Right lobe of liver (tissue), 6 donors: ENCODE measurements at regions not wholly inside any gene's neighbourhood (a gene's known extent, or its start where the extent isn't known, plus 50 kb on each side); places are given as distances from the start of the nearest gene placed in this dataset.

Experiments
- ATAC-seq, 4 donors: fragments of 200-7000 bp; cut with Tn5 transposase; one replicate each; pipeline ENCODE4 v1.9.1; 2020; ENCODE audit warnings: mild to moderate bottlenecking in 4 of 4, moderate library complexity in 4 of 4
- DNase-seq, 3 donors: peaks; one replicate each; pipeline ENCODE4 v3.0.0-alpha.2; 2020
- H3K27ac ChIP-seq, 3 donors: fragments of 200-600 bp; one replicate each; pipeline ENCODE4 v1.8.0; 2022
- H3K27me3 ChIP-seq, 2 donors: fragments of 200-600 bp; one replicate each; pipeline ENCODE4 v1.8.0; 2022
- H3K36me3 ChIP-seq, 4 donors: fragments of 200-600 bp; sonication (generic) in 1 of 4; one replicate each; pipeline versions ENCODE4 v1.5.1 to v1.8.0; 2017 to 2022; ENCODE audit warnings: control low read depth in 1 of 4
- H3K4me1 ChIP-seq, 4 donors: fragments of 200-600 bp; sonication (generic) in 1 of 4; one replicate each; pipeline versions ENCODE4 v1.5.1 to v1.8.0; 2017 to 2022; ENCODE audit warnings: control low read depth in 1 of 4
- H3K4me3 ChIP-seq, 3 donors: fragments of 200-600 bp; one replicate each; pipeline ENCODE4 v1.8.0; 2022
- H3K9me3 ChIP-seq, 4 donors: fragments of 200-600 bp; sonication (generic) in 1 of 4; one replicate each; pipeline versions ENCODE4 v1.5.1 to v1.8.0; 2017 to 2022; ENCODE audit warnings: control low read depth in 1 of 4
- CTCF ChIP-seq, 4 donors: fragments of 200-600 bp in 3 of 4; fragments of 450-650 bp in 1 of 4; IDR thresholded peaks; one replicate each; pipeline versions ENCODE4 v1.5.1 to v1.8.0; 2016 to 2022; ENCODE audit warnings: antibody characterized with exemption in 4 of 4, mild to moderate bottlenecking in 2 of 4
- POLR2A ChIP-seq: fragments of 450-650 bp; IDR thresholded peaks from one replicate; pipeline ENCODE4 v1.6.1; 2017; ENCODE audit warnings: antibody characterized with exemption, mild to moderate bottlenecking
- WGBS: methylation state at CpG from one replicate; pipeline ENCODE4 v1.1.6; 2018; ENCODE audit warnings: low coverage, low lambda C conversion rate; ENCODE audit not compliant: insufficient coverage; ENCODE audit errors: missing lambda C conversion rate; 5-methylcytosine and 5-hydroxymethylcytosine counted together
- intact Hi-C, 2 donors: fragments of 100-400 bp; cut with DNase I; formaldehyde crosslinking; loops; one replicate each; pipeline versions ENCODE4 v1.11.2 to v1.14.1; 2022
- donor health status: DM: no; HTN: yes; CAD: no.
- donor health status: DM: no; HTN: no; CAD: no.
- donor health status: DM: no; HTN: no; CAD: no.
- donor health status: DM: no; HTN: yes; CAD: no.
- donor health status: DM: no; HTN: yes; CAD: no.

GRCh38 chr14:105847400-105847799 lies 321.0 kb downstream of the TMEM121 start:
- Histone ChIP-seq H3K9me3 (no peaks in the 10 kb centered on the region), H3K4me1 (no peaks in the 10 kb centered on the region), H3K4me3 (no peak overlapping the region), H3K27me3 (no peaks in the 10 kb centered on the region), H3K27ac (no peak overlapping the region), H3K36me3 (no peaks in the 10 kb centered on the region)
- intact Hi-C loops = no loop called here
- ATAC-seq (no peak), DNase-seq (no peak)
- WGBS = 75% methylated on average over 7 of the region's 14 CpGs
- TF ChIP-seq CTCF (IDR thresholded peaks at IDR 0.05) (no peak), POLR2A (no peak)

GRCh38 chr14:105848570-105848969 lies 322.2 kb downstream of the TMEM121 start:
- 20% methylated on average over 1 of the region's 2 CpGs for whole genome bisulfite sequencing
- intact Hi-C loops = no loop called here
- Histone ChIP-seq H3K4me3 (no peak overlapping the region), H3K36me3 (no peaks in the 10 kb centered on the region), H3K4me1 (no peaks in the 10 kb centered on the region), H3K27ac (no peak overlapping the region), H3K27me3 (no peaks in the 10 kb centered on the region), H3K9me3 (no peaks in the 10 kb centered on the region)
- DNase-seq = no peak
- no peak for ATAC-seq
- no peak for TF ChIP-seq POLR2A
- TF ChIP-seq CTCF (IDR thresholded peaks at IDR 0.05) = no peak

- Histone ChIP-seq H3K4me3 (no peak overlapping the region), H3K4me1 (no peaks in the 10 kb centered on the region), H3K27me3 (no peaks in the 10 kb centered on the region), H3K36me3 (no peaks in the 10 kb centered on the region), H3K9me3 (no peaks in the 10 kb centered on the region), H3K27ac (no peak overlapping the region)
- no peak for ATAC-seq
- DNase-seq = no peak
- intact Hi-C loops = no loop called here
- WGBS = 49% methylated on average over 6 of the region's 11 CpGs
- no peak for TF ChIP-seq CTCF (IDR thresholded peaks at IDR 0.05)
- no peak for TF ChIP-seq POLR2A
These were observed 323.7 kb downstream of the TMEM121 start for GRCh38 chr14:105849933-105850626.

- WGBS = 71% methylated on average over 5 of the region's 27 CpGs
- Histone ChIP-seq H3K4me1 (no peaks in the 10 kb centered on the region), H3K4me3 (no peak overlapping the region), H3K36me3 (no peaks in the 10 kb centered on the region), H3K27ac (no peak overlapping the region), H3K27me3 (no peaks in the 10 kb centered on the region), H3K9me3 (no peaks in the 10 kb centered on the region)
- intact Hi-C loops = no loop called here
- DNase-seq (no peak), ATAC-seq (no peak)
- TF ChIP-seq POLR2A (no peak), CTCF (IDR thresholded peaks at IDR 0.05) (no peak)
These were observed 324.6 kb downstream of the TMEM121 start for GRCh38 chr14:105850853-105851581.
